PC-3 (cell line): ENCODE measurements at regions not wholly inside any gene's neighbourhood (a gene's known extent, or its start where the extent isn't known, plus 50 kb on each side); places are given as distances from the start of the nearest gene placed in this dataset.

Experiments used
- CTCF ChIP-seq: fragments of 300-600 bp; sonication (generic); conservative IDR thresholded peaks from 2 replicates; pipeline ENCODE4 v1.5.1; 2017; ENCODE audit warnings: antibody characterized with exemption, low read depth, mild to moderate bottlenecking, low read length
- EZH2phosphoT487 ChIP-seq: fragments of 300-600 bp; sonication (generic); IDR thresholded peaks from 2 replicates; pipeline ENCODE4 v1.6.1; 2018; ENCODE audit warnings: mild to moderate bottlenecking, antibody characterized with exemption, low read length, borderline replicate concordance

GRCh38 chr5:96280946-96281393 is 152.1 kb downstream of the PCSK1 start:
- no peak for TF ChIP-seq CTCF
- no peak for TF ChIP-seq EZH2phosphoT487
